Stimulated activated naive B cell treated with anti-CD40 and anti-IgM and Interleukin-4, amounts not matched to agents 10 μg/mL and 1 μg/mL and 100 μg/mL, for 72 hours (primary cell): ENCODE measurements at regions not wholly inside any gene's neighbourhood (a gene's known extent, or its start where the extent isn't known, plus 50 kb on each side); places are given as distances from the start of the nearest gene placed in this dataset.

Experiments used
- ATAC-seq, 2 donors: fragments of 150-1000 bp; cut with Tn5 transposase; replicated peaks; 2 replicates each; pipeline ENCODE4 v1.10.0; 2021; ENCODE audit warnings: moderate library complexity in 1 of 2
- DNase-seq: peaks from one replicate; pipeline ENCODE4 v3.0.0; 2021
- H3K27ac Mint-ChIP-seq: one replicate; pipeline ENCODE4 v1.8.0; 2022; ENCODE audit warnings: mild to moderate bottlenecking, mixed read lengths
- H3K27me3 Mint-ChIP-seq, 2 donors: one replicate each; pipeline ENCODE4 v1.8.0; 2022; ENCODE audit warnings: mixed read lengths in 2 of 2
- H3K36me3 Mint-ChIP-seq, 2 donors: one replicate each; pipeline ENCODE4 v1.8.0; 2022; ENCODE audit warnings: mixed read lengths in 2 of 2, mild to moderate bottlenecking in 1 of 2
- H3K4me1 Mint-ChIP-seq, 2 donors: one replicate each; pipeline ENCODE4 v1.8.0; 2022; ENCODE audit warnings: mixed read lengths in 2 of 2, mild to moderate bottlenecking in 1 of 2
- H3K4me3 Mint-ChIP-seq, 2 donors: one replicate each; pipeline ENCODE4 v1.8.0; 2022; ENCODE audit warnings: mild to moderate bottlenecking in 2 of 2, mixed read lengths in 2 of 2, moderate library complexity in 1 of 2
- H3K9me3 Mint-ChIP-seq, 2 donors: one replicate each; pipeline ENCODE4 v1.8.0; 2022; ENCODE audit warnings: mixed read lengths in 2 of 2, mild to moderate bottlenecking in 1 of 2

DNA sequence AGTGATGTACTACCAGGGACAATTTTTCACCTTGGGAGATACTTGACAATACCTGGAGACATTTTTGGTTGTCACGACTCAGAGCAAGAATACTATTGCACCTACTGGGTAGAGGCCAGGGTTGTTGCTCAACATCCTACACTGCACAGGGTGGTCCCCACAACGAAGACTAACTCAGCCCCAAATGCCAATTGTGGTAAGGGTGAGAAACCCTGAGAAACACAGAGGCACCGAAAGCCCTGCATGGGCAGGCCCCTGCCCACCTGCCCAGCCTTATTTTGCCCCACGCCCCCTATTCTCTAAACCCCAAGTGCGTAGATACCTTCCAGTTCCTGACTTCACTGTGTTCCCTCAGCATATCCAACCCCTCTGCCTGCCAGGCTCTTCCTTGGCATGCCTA is 163.1 kb upstream of the PKDCC start:
- H3K27me3 Mint-ChIP-seq = peaks cover 31 to 37% of the 10 kb centered on the region in 2 donors
- no peak overlapping the region for H3K4me3 Mint-ChIP-seq
- no peak for ATAC-seq
- no peaks in the 10 kb centered on the region for H3K9me3 Mint-ChIP-seq
- no peaks in the 10 kb centered on the region for H3K36me3 Mint-ChIP-seq
- DNase-seq = no peak
- H3K27ac Mint-ChIP-seq = no peak overlapping the region
- H3K4me1 Mint-ChIP-seq = peaks cover 2 to 4% of the 10 kb centered on the region in 2 donors

DNA sequence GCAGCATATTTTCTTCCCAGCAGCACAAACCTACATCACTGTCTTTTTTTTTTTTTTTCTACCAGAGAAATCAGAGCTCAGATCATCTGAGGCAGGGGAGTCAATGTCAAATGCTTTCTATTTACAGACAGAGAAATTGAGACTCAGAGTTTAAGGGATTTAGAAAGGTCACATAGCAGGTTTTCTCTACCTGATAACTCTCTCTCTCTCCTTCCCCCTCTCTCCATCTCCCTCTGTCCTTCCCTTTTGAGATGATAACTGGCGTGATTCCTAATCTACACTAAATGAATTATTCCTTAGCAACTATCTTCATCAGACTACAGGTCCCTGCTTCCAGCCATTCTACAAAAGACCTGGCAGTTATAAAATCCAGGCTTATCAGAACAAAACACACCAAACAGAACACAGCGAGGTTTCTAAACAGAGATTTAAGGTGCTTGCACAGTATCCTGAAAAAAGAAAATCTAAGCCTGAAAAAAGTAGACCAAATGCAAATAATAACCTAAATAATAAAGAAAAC is 161.6 kb upstream of the PKDCC start:
- Mint-ChIP-seq H3K36me3 (no peaks in the 10 kb centered on the region), H3K4me1 (no peaks in the 10 kb centered on the region), H3K9me3 (no peaks in the 10 kb centered on the region), H3K4me3 (no peak overlapping the region), H3K27ac (no peak overlapping the region), H3K27me3 (peaks cover 30 to 39% of the 10 kb centered on the region in 2 donors)
- DNase-seq = no peak
- ATAC-seq = no peak

DNA sequence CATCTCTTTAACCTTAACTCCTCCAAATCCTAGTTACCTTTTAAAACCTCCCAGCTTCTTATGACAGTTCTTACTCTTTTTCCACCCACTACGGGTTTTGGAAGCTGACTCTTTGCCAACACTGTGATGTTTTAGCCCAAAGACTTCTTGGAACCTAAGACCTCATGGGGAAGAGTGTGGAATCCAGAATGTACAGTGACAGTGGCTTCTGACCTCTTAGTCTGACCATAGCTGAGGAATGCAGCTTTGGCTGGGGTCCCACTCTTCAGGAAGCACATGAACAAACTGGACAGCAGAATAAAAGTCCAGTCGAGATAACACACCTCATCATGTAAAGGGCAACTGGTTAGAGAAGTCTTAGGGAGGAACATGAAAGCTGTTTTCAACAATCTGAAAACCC is 161.1 kb upstream of the PKDCC start:
- ATAC-seq (no peak), DNase-seq (no peak)
- H3K36me3 Mint-ChIP-seq = no peaks in the 10 kb centered on the region
- no peak overlapping the region for H3K4me3 Mint-ChIP-seq
- H3K27me3 Mint-ChIP-seq = peaks cover 27 to 34% of the 10 kb centered on the region in 2 donors
- no peaks in the 10 kb centered on the region for H3K9me3 Mint-ChIP-seq
- no peak overlapping the region for H3K27ac Mint-ChIP-seq
- H3K4me1 Mint-ChIP-seq = no peaks in the 10 kb centered on the region

DNA sequence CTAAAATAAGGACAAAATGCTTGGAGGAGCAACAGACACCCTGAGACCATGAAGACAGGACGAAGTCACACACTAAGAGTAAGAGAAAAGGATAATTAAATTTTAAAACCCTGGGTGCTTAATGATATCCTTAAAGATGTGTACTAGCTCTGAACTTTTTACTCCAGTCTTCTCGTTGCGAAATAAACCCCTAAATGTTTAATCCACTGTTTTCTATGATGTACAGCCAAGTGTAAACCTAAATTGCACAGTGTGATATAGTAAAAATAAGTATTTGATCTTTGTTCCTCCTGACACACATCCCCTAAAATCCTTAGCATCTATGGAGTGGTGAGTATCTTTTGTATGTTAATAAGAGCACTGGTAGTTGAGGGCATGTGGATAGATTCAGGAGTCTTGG is 157.5 kb upstream of the PKDCC start:
- ATAC-seq = no peak
- H3K4me1 Mint-ChIP-seq = no peaks in the 10 kb centered on the region
- H3K4me3 Mint-ChIP-seq = no peak overlapping the region
- H3K9me3 Mint-ChIP-seq = no peaks in the 10 kb centered on the region
- H3K36me3 Mint-ChIP-seq = no peaks in the 10 kb centered on the region
- no peak overlapping the region for H3K27ac Mint-ChIP-seq
- no peak for DNase-seq
- peaks cover 31 to 38% of the 10 kb centered on the region in 2 donors for H3K27me3 Mint-ChIP-seq

DNA sequence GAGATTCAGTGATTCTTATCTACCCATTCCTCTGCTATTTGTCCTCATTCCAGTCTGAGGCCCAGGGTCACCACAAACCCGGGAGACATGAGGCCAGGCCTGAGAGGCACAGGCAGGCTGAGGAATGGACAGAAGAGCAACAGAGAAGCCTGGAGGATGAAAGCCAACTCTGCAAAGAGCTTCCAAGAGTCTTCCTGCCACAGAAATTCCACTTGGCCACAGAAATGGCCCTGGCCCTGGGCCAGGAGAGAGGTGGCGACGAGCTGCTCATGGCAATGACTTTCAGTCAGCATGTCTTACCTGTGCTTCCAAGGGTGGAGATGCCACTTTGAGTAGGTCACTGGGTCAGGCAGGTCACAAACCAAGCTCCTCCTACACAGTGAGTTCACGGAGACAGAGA is 155.3 kb upstream of the PKDCC start:
- no peaks in the 10 kb centered on the region for H3K36me3 Mint-ChIP-seq
- H3K27ac Mint-ChIP-seq = no peak overlapping the region
- DNase-seq = no peak
- H3K9me3 Mint-ChIP-seq = no peaks in the 10 kb centered on the region
- ATAC-seq = no peak
- no peaks in the 10 kb centered on the region for H3K4me1 Mint-ChIP-seq
- no peak overlapping the region for H3K4me3 Mint-ChIP-seq
- peaks cover 37 to 39% of the 10 kb centered on the region in 2 donors for H3K27me3 Mint-ChIP-seq

DNA sequence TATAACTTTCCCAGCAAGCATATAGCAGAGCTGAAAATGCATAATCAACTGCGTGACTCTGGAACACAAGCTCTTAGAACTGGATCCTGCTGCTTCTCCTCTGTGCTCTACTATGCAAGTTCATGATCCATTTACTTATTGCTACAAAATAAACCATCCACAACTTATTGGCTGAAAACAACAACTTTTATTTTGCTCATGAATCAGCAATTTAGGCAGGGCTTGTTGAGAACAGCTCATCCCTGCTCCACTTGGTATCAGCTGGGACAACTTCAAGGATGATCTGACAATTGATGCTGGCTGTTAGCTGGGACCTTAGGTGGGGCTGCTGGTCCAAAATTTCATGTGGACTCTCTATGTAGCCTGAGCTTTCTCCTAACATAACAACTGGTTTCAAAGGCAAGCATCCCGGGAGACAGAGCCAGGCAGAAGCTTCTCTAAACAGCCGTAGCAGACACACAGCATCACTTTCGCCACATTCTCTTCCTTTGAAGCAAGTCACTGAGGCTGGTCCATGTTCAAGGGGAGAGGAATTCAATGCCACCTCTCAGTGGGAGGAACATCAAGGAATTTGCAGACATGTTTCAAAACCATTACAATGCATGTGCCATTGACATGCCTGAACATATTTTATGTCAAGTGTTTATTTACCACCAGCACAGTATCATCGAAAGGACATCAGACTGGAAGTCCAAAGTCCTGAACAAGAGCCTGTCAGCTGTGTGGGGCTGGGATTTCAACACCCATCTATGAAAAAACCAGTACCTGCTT is 153.1 kb upstream of the PKDCC start:
- H3K36me3 Mint-ChIP-seq = no peaks in the 10 kb centered on the region
- no peaks in the 10 kb centered on the region for H3K4me1 Mint-ChIP-seq
- no peak for DNase-seq
- H3K4me3 Mint-ChIP-seq = no peak overlapping the region
- H3K27me3 Mint-ChIP-seq = peaks cover 23 to 33% of the 10 kb centered on the region in 2 donors
- no peaks in the 10 kb centered on the region for H3K9me3 Mint-ChIP-seq
- no peak for ATAC-seq
- H3K27ac Mint-ChIP-seq = no peak overlapping the region

DNA sequence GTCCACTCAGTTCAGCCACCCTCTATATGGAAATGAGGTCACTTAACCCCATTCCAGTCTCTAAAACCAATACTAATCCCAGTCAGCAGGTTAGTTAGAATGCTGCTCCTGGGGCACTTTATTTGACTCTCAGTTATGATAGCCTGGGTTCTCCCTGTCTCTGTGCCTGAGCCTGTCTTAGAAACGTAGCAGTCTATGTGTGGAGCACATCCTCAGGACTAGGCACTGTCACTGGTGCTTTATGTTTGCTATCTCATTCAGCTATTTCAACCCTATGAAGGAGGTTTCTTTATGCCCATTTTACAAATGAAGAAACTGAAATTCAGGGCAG is 152.5 kb upstream of the PKDCC start:
- Mint-ChIP-seq H3K27ac (no peak overlapping the region), H3K9me3 (no peaks in the 10 kb centered on the region), H3K4me3 (no peak overlapping the region), H3K4me1 (no peaks in the 10 kb centered on the region), H3K27me3 (peaks cover 23 to 31% of the 10 kb centered on the region in 2 donors), H3K36me3 (no peaks in the 10 kb centered on the region)
- ATAC-seq (no peak), DNase-seq (no peak)

DNA sequence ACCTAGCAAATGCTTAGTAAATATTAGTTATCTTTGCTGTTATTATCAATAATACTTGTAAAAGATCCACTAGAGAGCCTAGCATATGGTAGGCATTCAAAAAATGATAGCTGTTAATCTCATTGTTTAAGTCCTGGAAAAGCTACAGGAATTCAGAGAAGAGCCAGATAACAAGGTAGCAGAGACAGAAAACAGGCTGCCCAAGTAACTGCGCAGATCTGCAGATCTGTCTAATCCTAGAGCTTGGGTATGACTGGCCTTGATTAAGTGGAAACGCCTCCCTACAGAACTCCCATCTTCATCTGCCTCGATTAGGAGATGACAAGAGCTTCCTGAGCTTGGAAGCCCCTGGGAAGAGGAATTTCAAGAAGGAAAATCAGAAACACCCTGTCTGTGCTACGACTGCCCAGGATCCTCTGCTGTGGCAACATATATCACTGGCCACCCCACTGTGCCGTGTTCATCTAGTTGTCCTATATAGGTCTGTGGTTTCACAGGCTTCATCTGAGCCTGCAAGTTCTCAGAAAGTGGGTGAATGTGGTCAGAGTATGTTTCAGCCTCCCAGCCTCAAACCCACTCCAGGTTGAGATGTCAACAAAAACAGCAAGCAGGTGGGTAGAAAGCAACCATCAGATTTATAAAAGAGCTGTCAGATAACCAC is 151.5 kb upstream of the PKDCC start:
- Mint-ChIP-seq H3K4me1 (no peaks in the 10 kb centered on the region), H3K27ac (no peak overlapping the region), H3K4me3 (no peak overlapping the region), H3K27me3 (peaks cover 17 to 22% of the 10 kb centered on the region in 2 donors), H3K36me3 (no peaks in the 10 kb centered on the region), H3K9me3 (no peaks in the 10 kb centered on the region)
- no peak for DNase-seq
- ATAC-seq = peak in 1 of 2 donors; percentile 59

DNA sequence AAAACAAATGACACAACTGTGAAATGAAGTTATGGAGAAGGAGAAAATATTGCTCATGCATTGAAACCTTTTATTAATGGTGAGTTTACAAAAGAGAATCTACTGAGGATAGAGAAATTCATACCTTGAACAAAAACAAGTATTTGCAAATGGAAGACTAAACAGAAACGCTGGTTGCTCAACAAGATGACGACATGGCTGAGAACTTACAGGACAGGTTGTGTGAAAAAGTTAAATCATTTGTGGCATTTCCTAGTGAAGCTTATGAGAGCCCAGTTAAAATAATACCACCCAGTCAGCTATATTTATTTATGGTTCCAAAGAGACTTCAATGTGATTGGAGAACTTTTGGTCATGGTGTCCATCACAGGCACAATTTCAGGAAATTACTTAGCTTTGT is 148.6 kb upstream of the PKDCC start:
- Mint-ChIP-seq H3K9me3 (no peaks in the 10 kb centered on the region), H3K4me3 (no peak overlapping the region), H3K4me1 (no peaks in the 10 kb centered on the region), H3K27me3 (peaks cover 22 to 28% of the 10 kb centered on the region in 2 donors), H3K36me3 (no peaks in the 10 kb centered on the region), H3K27ac (no peak overlapping the region)
- ATAC-seq (no peak), DNase-seq (no peak)

DNA sequence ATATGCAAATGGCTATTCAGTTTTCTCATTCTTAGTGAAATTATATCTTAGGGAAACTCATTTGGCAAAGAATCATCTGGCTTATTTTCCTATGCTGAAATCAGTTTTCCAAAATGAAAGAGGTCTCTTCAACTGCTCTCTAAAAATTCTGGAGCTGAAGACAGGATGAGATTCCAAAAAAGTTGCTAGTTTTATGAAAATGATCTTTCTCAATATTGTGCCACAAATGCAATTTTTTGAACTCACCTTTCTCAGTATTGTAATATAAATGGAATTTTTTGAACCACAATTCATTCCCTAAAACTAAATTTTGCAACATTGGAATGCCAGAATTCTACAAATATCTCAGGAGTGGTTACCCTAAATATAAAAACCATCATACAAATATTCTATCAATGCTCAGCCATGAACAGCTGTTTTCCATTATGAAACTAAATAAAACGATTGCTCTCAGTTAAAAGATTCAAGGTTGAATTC is 147.7 kb upstream of the PKDCC start:
- Mint-ChIP-seq H3K4me3 (no peak overlapping the region), H3K27ac (no peak overlapping the region), H3K36me3 (no peaks in the 10 kb centered on the region), H3K27me3 (peaks cover 22 to 29% of the 10 kb centered on the region in 2 donors), H3K9me3 (no peaks in the 10 kb centered on the region), H3K4me1 (no peaks in the 10 kb centered on the region)
- DNase-seq (no peak), ATAC-seq (no peak)

DNA sequence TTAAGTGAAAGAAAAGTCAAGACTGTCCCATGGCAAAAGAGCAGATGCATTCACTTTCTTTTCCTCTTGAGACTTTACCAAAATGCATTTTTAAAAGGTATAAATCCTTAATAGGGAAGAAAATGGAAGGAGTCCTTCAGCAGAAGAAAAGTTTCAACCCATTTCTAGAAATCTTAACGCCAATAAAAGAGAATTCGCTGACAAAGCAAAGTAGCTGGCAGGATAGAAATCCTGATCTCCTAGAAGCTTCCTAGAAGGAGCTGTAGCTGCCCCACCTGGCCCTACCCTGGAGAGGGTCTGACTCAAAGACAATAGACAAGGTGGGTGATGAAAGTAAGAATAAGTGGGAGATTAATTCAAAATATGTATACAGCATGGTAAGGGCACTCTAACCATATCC is 144.9 kb upstream of the PKDCC start:
- no peaks in the 10 kb centered on the region for H3K4me1 Mint-ChIP-seq
- ATAC-seq (no peak), DNase-seq (no peak)
- H3K27me3 Mint-ChIP-seq = peaks cover 36 to 43% of the 10 kb centered on the region in 2 donors
- no peaks in the 10 kb centered on the region for H3K36me3 Mint-ChIP-seq
- H3K27ac Mint-ChIP-seq = no peak overlapping the region
- no peaks in the 10 kb centered on the region for H3K9me3 Mint-ChIP-seq
- no peak overlapping the region for H3K4me3 Mint-ChIP-seq

DNA sequence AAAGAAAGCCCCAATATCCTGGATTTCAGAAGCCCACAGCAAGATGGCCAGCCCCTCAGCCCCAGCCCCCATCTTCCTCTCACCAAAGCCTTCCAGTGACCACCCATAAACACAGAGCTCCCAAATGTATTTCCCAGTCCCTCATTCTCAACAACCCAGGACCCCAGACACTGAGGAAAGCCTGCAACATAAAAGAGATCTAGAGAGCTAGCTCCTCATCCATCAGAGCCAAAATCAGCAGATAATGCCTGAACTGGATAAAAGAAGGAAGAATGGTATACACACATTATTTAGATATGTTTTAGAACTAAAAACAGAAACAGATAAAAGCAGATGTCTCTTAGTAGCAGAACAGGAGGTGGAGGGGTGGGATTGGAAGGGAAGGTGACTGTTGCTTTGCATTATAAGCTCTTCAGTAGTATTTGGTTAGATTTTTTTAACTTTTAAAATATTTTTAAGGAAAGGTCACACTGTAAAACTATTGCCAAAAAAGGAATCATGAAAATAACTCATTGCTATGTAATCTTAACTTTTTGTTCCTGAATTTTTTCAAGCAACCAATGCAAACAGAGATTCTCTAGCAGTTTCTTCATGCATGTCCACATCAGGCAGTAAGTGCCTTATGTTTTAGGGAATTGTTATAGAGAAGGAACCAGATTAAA is 144.2 kb upstream of the PKDCC start:
- no peak overlapping the region for H3K27ac Mint-ChIP-seq
- ATAC-seq = no peak
- H3K4me1 Mint-ChIP-seq = no peaks in the 10 kb centered on the region
- H3K27me3 Mint-ChIP-seq = peaks cover 36 to 49% of the 10 kb centered on the region in 2 donors
- H3K9me3 Mint-ChIP-seq = no peaks in the 10 kb centered on the region
- H3K4me3 Mint-ChIP-seq = no peak overlapping the region
- DNase-seq = no peak
- H3K36me3 Mint-ChIP-seq = no peaks in the 10 kb centered on the region

DNA sequence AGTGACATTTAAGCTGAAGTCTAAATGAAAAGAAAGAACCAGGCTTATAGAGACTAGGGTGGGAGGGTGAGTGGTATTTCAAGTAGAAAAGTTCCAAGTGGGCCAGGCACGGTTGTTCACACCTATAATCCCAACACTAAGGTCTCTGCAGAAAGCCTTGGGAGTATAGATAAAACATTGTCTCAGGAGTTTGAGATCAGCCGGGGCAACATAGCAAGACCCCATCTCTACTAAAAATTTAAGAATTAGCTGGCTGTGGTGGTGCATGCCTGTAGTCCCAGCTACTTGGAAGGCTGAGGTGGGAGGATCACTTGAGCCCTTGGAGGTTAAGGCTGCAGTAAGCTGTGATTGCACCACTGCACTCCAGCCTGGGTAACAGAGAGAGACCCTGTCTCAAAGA is 143.4 kb upstream of the PKDCC start:
- no peak for ATAC-seq
- Mint-ChIP-seq H3K36me3 (no peaks in the 10 kb centered on the region), H3K4me1 (no peaks in the 10 kb centered on the region), H3K4me3 (no peak overlapping the region), H3K9me3 (no peaks in the 10 kb centered on the region), H3K27me3 (peaks cover 38 to 52% of the 10 kb centered on the region in 2 donors), H3K27ac (no peak overlapping the region)
- DNase-seq = no peak

DNA sequence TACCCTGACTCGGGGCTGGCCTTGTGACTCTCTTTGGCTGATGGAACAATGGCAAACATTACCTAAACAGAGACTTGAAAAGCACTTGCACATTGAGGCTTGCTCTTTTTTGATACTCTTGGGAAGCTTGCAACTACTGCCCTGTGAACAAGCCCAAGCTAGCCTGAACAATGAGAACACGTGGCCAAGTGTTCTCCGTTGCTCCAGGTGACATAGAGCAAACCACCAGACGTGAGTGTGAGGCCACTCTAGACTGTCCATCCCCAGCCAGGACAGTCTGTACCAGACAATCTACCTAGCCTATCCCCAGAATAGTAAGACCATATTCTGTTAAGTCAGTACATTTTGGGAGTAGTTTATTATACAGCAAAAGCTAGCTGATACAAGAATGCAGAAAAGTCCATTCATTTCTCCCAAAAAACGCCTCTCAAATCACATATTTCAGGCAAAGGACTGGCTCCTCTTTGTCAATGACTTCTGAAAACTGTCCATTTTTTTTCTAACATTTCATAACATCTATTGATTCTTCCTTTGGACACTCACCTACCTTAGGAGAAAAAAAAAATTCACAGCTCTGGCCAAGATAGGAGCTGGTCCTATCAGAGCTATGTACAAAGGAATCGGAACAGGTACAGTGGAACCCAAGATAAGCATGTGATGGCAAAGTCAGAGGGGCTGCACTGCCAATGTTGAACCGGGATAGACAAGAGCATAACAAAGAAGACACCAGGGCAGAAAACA is 142.1 kb upstream of the PKDCC start:
- Mint-ChIP-seq H3K4me1 (no peaks in the 10 kb centered on the region), H3K4me3 (no peak overlapping the region), H3K27me3 (peaks cover 44 to 57% of the 10 kb centered on the region in 2 donors), H3K27ac (no peak overlapping the region), H3K9me3 (no peaks in the 10 kb centered on the region), H3K36me3 (no peaks in the 10 kb centered on the region)
- ATAC-seq (no peak), DNase-seq (no peak)
